WTC11 (cell line): ENCODE measurements at regions not wholly inside any gene's neighbourhood (a gene's known extent, or its start where the extent isn't known, plus 50 kb on each side); places are given as distances from the start of the nearest gene placed in this dataset.

Source experiments
- ATAC-seq: fragments of 200-7000 bp; cut with Tn5 transposase; 2 replicates; pipeline ENCODE4 v1.10.0; 2021; ENCODE audit warnings: mild to moderate bottlenecking, moderate library complexity
- CTCF ChIA-PET: fragments of 300-600 bp; sonication (Branson Sonifier 250); formaldehyde crosslinking; loops from one replicate; lab custom pipeline; 2021; ENCODE audit warnings: antibody characterized with exemption; lab: Charles Lee
- POLR2A ChIA-PET: fragments of 350-600 bp; sonication (Branson Sonifier 250); formaldehyde crosslinking; loops from one replicate; lab custom pipeline; 2021; ENCODE audit warnings: antibody characterized with exemption; lab: Charles Lee
- DNase-seq: peaks from one replicate; pipeline ENCODE4 v3.0.0; 2021; ENCODE audit warnings: low spot score
- H3K27ac Mint-ChIP-seq: 2 replicates; pipeline ENCODE4 v1.8.0; 2021; ENCODE audit warnings: mixed read lengths
- H3K27me3 Mint-ChIP-seq: 2 replicates; pipeline ENCODE4 v1.8.0; 2021; ENCODE audit warnings: low read depth, mild to moderate bottlenecking, moderate library complexity, mixed read lengths
- H3K36me3 Mint-ChIP-seq: 2 replicates; pipeline ENCODE4 v1.8.0; 2021; ENCODE audit warnings: mixed read lengths
- H3K4me1 Mint-ChIP-seq: 2 replicates; pipeline ENCODE4 v1.8.0; 2022; ENCODE audit warnings: mixed read lengths
- H3K4me3 Mint-ChIP-seq: 2 replicates; pipeline ENCODE4 v1.8.0; 2021; ENCODE audit warnings: mild to moderate bottlenecking, moderate library complexity, mixed read lengths
- H3K9me3 Mint-ChIP-seq: 2 replicates; pipeline ENCODE4 v1.8.0; 2021; ENCODE audit warnings: mixed read lengths
- CTCF ChIP-seq: fragments of 200-600 bp; IDR thresholded peaks from 2 replicates; pipeline ENCODE4 v1.8.0; 2022; ENCODE audit warnings: antibody characterized with exemption
- FOXP1 ChIP-seq: sonication (generic); formaldehyde crosslinking; IDR thresholded peaks from 2 replicates; pipeline ENCODE4 v1.8.0; 2022; ENCODE audit warnings: missing genetic modification reagents, mild to moderate bottlenecking, moderate library complexity, borderline replicate concordance
- IRF1 ChIP-seq: sonication (generic); formaldehyde crosslinking; IDR thresholded peaks from 2 replicates; pipeline ENCODE4 v1.8.0; 2023; ENCODE audit warnings: missing genetic modification reagents
- KAT7 ChIP-seq: sonication (generic); formaldehyde crosslinking; IDR thresholded peaks from 2 replicates; pipeline ENCODE4 v1.8.1; 2023; ENCODE audit warnings: missing genetic modification reagents, mild to moderate bottlenecking, borderline replicate concordance
- MYBL2 ChIP-seq: sonication (generic); formaldehyde crosslinking; IDR thresholded peaks from 2 replicates; pipeline ENCODE4 v1.8.1; 2023; ENCODE audit warnings: mild to moderate bottlenecking, moderate library complexity, missing genetic modification reagents
- NFE2L1 ChIP-seq: sonication (generic); formaldehyde crosslinking; IDR thresholded peaks from 2 replicates; pipeline ENCODE4 v1.8.1; 2023; ENCODE audit warnings: missing genetic modification reagents
- NFYB ChIP-seq: sonication (generic); formaldehyde crosslinking; conservative IDR thresholded peaks from 2 replicates; pipeline ENCODE4 v1.8.0; 2022; ENCODE audit warnings: low read depth, missing genetic modification reagents
- NR1H2 ChIP-seq: sonication (generic); formaldehyde crosslinking; IDR thresholded peaks from 2 replicates; pipeline ENCODE4 v1.9.0; 2021; ENCODE audit warnings: mild to moderate bottlenecking, moderate library complexity, missing genetic modification reagents
- NR2C2 ChIP-seq: sonication (generic); formaldehyde crosslinking; IDR thresholded peaks from 2 replicates; pipeline ENCODE4 v1.8.0; 2022; ENCODE audit warnings: mild to moderate bottlenecking, missing genetic modification reagents
- OVOL2 ChIP-seq: fragments of 250-450 bp; sonication (Bioruptor Pico); IDR thresholded peaks from 2 replicates; pipeline ENCODE4 v1.9.0; 2021; ENCODE audit warnings: mild to moderate bottlenecking, borderline replicate concordance
- PRRX2 ChIP-seq: fragments of 250-450 bp; sonication (Bioruptor Pico); IDR thresholded peaks from 2 replicates; pipeline ENCODE4 v1.8.0; 2021; ENCODE audit warnings: mild to moderate bottlenecking
- RELA ChIP-seq: sonication (generic); formaldehyde crosslinking; IDR thresholded peaks from 2 replicates; pipeline ENCODE4 v1.8.1; 2022; ENCODE audit warnings: missing genetic modification reagents, mild to moderate bottlenecking, borderline replicate concordance
- RORB ChIP-seq: fragments of 250-450 bp; sonication (Bioruptor Pico); IDR thresholded peaks from 2 replicates; pipeline ENCODE4 v1.9.0; 2021; ENCODE audit warnings: mild to moderate bottlenecking
- SOX15 ChIP-seq: fragments of 250-450 bp; sonication (Bioruptor Pico); IDR thresholded peaks from 2 replicates; pipeline ENCODE4 v1.9.0; 2021; ENCODE audit warnings: mild to moderate bottlenecking
- STAT6 ChIP-seq: sonication (generic); formaldehyde crosslinking; conservative IDR thresholded peaks from 2 replicates; pipeline ENCODE4 v1.8.1; 2023; ENCODE audit warnings: mild to moderate bottlenecking, low read depth, missing genetic modification reagents, moderate library complexity
- TCF7 ChIP-seq: sonication (generic); formaldehyde crosslinking; IDR thresholded peaks from 2 replicates; pipeline ENCODE4 v1.8.0; 2022; ENCODE audit warnings: mild to moderate bottlenecking, low read depth, missing genetic modification reagents, moderate library complexity
- ZNF138 ChIP-seq: sonication (generic); formaldehyde crosslinking; conservative IDR thresholded peaks from 2 replicates; pipeline ENCODE4 v1.8.1; 2022; ENCODE audit warnings: mild to moderate bottlenecking, moderate library complexity, missing genetic modification reagents
- ZNF396 ChIP-seq: fragments of 250-450 bp; sonication (Bioruptor Pico); IDR thresholded peaks from 2 replicates; pipeline ENCODE4 v1.8.0; 2021; ENCODE audit warnings: mild to moderate bottlenecking, moderate library complexity, borderline replicate concordance
- ZNF423 ChIP-seq: fragments of 250-450 bp; sonication (Bioruptor Pico); IDR thresholded peaks from 2 replicates; pipeline ENCODE4 v2.1.2; 2022; ENCODE audit warnings: mild to moderate bottlenecking, moderate library complexity
- ZNF512 ChIP-seq: sonication (generic); formaldehyde crosslinking; IDR thresholded peaks from 2 replicates; pipeline ENCODE4 v1.8.1; 2022; ENCODE audit warnings: missing genetic modification reagents, borderline replicate concordance
- ZSCAN18 ChIP-seq: fragments of 250-450 bp; sonication (Bioruptor Pico); IDR thresholded peaks from 2 replicates; pipeline ENCODE4 v2.1.2; 2022; ENCODE audit warnings: mild to moderate bottlenecking, moderate library complexity
- TF ChIP-seq, protein P1 (sequence below): fragments of 250-450 bp; sonication (Bioruptor Pico); IDR thresholded peaks from 2 replicates; pipeline ENCODE4 v1.9.0; 2021; ENCODE audit warnings: mild to moderate bottlenecking

DNA sequence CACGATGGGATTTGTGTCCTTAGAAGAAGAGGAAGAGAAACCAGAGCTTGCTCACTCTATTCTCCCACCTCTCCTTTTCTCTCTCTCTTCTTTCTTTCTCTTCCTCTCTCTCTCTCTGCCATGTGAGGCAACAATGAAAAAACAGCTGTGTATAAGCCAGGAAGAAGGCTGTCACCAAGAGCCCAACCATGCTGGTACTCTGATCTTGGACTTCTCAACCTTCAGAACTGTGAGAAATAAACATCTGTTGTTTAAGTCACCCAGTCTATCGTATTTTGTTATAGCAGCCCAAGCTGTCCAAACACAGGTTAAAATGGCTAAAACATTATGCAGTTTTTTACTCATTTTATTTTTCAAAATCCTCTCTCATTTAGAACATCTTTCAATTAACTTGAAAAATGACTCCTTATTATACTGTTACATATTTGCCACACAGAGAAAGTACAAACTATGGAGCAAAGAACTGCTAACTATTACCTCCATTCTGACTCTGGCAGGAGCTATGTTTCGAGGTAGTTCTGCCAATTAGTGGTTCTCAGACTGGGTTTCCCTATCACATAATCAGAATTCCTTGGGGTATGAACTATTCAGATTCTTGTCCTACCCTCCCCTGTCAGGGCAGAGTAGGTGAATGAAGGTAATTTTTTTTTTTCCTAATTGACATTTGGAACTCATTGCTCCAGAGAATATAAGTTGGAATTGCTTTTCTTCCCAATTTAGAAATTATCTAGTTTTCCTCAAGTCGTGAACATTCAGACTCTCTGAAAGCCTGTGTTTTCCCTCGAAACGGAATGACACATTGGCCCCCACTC lies 434.6 kb downstream of the ENC1 start (continued):
- TF ChIP-seq ZNF512 (CRISPR knock-in tag) (no peak), SOX15 (no peak), ZNF396 (CRISPR knock-in tag) (no peak)
- TF ChIP-seq, protein P1, sequence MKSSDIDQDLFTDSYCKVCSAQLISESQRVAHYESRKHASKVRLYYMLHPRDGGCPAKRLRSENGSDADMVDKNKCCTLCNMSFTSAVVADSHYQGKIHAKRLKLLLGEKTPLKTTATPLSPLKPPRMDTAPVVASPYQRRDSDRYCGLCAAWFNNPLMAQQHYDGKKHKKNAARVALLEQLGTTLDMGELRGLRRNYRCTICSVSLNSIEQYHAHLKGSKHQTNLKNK (CRISPR knock-in tag): no peak

- no peak overlapping the region for H3K27ac Mint-ChIP-seq
- CTCF ChIA-PET: no interaction called here
- POLR2A ChIA-PET: no interaction called here
- no peak for ATAC-seq
- TF ChIP-seq NFYB (no peak), KAT7 (no peak), FOXP1 (no peak), ZSCAN18 (CRISPR knock-in tag) (no peak), NR1H2 (no peak), STAT6 (CRISPR knock-in tag) (no peak), MYBL2 (CRISPR knock-in tag) (no peak), IRF1 (no peak), NR2C2 (CRISPR knock-in tag) (no peak), PRRX2 (CRISPR knock-in tag) (no peak)
- TF ChIP-seq, all 79 proteins: peak for 0
- Mint-ChIP-seq H3K9me3 (no peaks in the 10 kb centered on the region), H3K27me3 (no peaks in the 10 kb centered on the region), H3K4me3 (no peak overlapping the region), H3K36me3 (no peaks in the 10 kb centered on the region), H3K4me1 (peaks cover 4% of the 10 kb centered on the region)
- DNase-seq: no peak
Observed at GRCh38 chr5:74201334-74202081, 439.0 kb downstream of the ENC1 start.

DNA sequence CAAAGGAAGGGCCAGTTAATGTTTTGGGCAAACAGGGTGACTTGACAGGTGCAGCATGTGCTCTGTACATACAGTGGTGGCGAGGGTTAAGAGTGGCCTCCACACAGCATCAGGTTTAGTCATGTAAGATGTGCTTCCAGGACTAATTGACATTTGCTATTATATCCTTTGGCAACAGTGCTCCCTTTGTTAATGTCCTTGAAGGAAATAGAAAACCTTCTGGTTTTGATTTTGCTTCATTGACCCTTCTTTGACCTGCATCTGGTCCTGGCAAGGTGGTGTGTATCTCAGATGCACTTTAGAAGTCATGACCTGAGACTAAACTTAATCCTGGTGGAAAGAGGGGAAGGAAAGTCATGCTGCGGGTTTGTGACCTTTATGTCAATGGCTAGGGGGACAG lies 440.0 kb downstream of the ENC1 start:
- DNase-seq: no peak
- CTCF ChIA-PET: no interaction called here
- Mint-ChIP-seq H3K9me3 (peaks cover 3% of the 10 kb centered on the region), H3K4me1 (no peaks in the 10 kb centered on the region), H3K4me3 (no peak overlapping the region), H3K27me3 (no peaks in the 10 kb centered on the region; the same call in 1 of the 2 replicates), H3K27ac (no peak overlapping the region)
- POLR2A ChIA-PET: no interaction called here
- ATAC-seq: no peak
- TF ChIP-seq TCF7 (CRISPR knock-in tag): no peak
- no peak for TF ChIP-seq PRRX2 (CRISPR knock-in tag)
- TF ChIP-seq ZNF138 (CRISPR knock-in tag): no peak
- no peak for TF ChIP-seq OVOL2 (CRISPR knock-in tag)
- TF ChIP-seq CTCF: no peak
- TF ChIP-seq KAT7: no peak
- no peak for TF ChIP-seq RELA
- TF ChIP-seq NFYB: no peak
- no peak for TF ChIP-seq ZNF423
- TF ChIP-seq NFE2L1 (CRISPR knock-in tag): no peak
- no peak for TF ChIP-seq IRF1
- TF ChIP-seq RORB (CRISPR knock-in tag): no peak
- TF ChIP-seq, all 79 proteins: peak for 0
- H3K36me3 Mint-ChIP-seq: no peaks in the 10 kb centered on the region
